HG03139 (cell line): ENCODE measurements at regions not wholly inside any gene's neighbourhood (a gene's known extent, or its start where the extent isn't known, plus 50 kb on each side); places are given as distances from the start of the nearest gene placed in this dataset.

ENCODE experiments used
- ATAC-seq: cut with Tn5 transposase; IDR thresholded peaks from one replicate; pipeline ENCODE4 v1.9.1; 2021; ENCODE audit not compliant: unreplicated experiment

DNA sequence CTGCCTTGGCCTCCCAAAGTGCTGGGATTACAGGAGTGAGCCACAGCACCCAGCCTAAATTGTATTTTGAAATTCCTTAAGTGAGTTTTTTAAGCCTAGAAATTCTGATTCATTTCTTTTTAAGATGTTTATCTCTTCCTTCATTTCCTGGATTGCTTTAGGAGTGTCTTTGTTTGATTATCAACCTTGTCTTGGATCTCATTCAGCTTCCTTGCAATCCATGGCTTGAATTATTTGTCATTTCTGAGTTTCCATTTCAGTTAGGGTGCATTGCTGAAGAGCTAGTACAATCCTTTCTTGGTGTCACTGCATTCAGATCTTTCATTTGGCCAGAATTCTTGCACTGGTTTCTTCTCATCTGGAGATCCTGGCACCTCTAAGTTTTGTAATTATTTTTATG, 606.4 kb upstream of the ZNF804A start:
- ATAC-seq = no peak

DNA sequence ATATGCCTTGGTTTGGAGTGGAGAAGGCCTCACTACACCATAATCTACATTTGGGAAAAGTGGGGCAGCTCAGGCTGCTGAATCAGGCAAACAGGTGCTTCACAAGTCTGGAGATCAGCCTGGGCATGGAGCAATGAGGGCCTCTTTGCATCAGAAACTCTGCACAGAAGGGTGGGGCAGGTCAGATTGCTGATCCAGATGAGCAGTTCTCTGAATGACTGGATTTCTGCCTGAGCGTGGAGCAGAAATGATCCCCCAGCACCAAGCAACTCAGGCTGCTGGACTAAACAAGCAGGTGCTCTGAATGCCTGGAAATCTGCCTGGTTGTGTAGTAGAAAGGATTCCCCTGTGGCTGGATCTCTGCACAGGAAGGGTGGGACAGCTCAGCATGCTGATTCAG, 605.3 kb upstream of the ZNF804A start:
- ATAC-seq = peak; percentile 60

DNA sequence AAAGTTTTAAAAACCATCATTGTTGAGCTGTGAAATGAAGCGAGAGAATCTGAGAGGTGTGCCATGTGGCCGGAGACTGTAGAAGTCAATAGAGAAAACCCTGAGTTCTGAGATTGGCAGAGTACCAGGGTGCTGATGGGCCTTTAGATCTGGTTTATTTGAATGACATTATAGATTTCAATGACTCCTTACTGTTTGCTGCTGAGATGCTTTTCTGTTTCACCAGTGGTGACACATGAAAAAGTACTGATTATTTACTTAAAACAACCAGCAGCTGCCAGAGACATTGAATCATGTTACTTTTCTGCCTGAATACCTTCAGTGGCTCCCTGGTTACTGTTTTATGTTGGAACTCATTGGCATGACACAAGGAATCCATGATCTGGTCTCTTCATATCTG, 602.7 kb upstream of the ZNF804A start:
- no peak for ATAC-seq

DNA sequence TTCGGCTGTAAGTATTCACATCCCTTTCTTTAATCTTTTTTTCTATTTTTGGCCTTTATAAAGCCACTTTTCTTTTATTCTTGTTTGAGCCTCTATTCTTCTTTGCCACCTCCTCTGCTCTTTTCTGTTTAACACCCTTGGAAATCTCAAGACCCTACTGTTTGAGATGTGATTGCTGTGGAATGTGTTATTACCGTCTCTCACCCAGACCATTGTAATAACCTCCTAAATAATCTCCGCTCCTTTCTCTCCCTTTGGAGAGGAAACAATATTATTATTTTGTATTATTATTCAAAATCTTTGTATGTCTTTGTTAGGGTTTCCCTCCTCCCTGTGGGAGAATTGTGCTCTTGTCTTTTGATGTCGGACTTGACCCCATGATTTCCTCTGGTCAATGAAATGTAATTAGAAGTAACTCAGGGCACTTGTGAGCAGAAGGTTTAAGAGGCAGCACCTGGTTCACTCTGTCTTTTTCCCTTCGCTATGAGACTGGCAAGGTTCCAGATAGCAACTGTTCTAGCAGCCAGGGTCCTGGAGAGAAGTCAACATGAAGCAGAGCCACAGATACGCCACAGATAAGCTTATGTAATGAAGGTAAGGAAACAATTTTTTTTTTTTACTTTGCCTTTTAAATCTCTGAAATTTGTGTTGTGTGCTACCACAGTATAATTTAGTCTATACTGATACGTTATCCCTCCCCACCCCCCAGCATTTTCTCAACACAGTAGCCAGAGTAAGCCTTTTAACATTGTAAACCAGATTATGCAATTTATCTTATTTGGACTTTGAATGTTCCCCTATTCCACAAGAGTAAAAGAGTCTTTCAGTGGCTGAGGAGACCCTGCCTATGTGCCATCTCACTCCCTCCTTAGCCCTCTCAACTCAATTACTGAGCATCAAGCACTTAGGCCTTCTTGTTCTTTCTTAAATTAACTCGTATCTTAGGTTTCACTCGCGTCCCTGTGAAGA, 601.2 kb upstream of the ZNF804A start:
- ATAC-seq = no peak

DNA sequence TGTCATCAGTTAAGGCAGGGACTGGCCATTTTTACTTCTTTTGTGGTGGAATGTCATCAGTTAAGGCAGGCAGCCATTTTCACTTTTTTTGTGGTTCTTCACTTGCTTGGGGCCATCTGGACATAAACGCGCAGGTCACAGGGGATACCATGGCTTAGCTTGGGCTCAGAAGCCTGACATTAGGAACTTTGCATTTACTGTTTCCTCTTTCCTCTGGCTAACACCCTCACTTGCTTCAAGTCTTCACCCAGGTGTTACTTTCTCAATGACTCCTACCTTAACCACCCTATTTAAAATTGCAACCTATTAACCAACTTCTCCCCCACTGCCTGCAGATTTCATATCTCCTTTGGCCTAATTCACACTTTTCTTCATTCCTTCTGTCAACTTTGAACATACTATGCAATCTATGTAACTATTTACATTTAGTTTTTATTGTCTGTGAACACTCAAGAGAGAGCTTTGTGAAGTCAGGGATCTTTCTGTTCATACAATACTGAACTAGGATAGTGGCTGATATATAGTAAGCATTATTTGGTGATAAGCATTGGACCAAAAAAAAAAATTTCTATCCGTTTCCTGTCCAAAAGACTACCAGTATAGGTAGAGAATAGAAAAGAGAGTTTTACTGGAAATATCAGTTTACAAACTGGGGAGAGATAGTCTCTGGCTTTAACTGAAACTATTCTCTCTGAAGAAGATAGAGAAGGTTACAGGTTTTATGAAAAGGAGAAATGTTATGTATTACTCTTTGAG, 600.1 kb upstream of the ZNF804A start:
- ATAC-seq = peak; percentile 93

DNA sequence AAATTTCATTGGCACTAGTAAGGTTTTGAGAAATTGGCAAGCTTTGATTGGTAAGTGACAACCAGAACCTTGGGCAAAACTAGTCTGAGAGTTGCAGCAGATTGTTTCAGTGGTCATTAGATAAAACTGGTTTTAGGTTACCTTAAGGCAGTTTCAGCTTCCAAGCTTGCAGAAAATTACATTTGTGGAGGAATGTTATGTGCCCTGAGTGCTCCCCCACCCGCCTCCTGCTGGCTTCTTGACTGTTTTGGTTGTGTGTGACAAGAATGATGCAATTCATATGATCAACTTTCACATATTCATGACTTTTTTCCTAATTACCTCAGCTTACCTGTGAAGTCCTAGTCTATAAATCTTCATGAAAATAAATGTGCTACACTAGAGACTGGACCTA, 599.5 kb upstream of the ZNF804A start:
- ATAC-seq = peak; percentile 26

DNA sequence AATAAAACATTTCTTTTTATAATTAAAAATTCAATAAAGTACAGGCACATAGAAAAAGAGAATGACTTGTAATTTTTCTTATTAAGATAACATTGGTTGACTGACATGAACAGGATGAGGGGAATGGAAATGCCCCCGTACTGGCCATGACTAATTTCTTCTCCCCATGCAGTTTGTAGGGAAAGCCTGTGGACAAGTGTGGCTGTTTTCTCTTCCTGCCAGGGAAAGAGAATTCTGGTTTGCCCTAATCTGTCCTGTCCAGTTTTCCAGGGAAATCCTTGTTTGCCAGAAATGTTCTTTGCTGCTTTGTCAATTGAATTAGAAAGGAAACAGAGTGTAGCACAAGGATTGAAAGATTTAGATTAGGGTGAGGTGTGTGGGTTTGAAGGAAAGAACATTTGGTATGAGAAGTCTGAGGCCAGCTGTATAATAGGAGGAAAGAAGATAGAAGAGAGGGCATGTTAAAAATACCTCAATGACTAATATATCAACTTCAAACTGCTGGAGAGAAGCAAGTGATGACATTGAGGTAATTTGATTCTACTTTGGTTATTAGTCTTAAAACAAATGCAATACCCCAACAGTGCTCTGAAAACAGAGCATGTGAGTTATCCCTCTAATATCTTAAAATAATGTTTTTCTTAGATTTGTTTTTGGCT, 593.9 kb upstream of the ZNF804A start:
- ATAC-seq = peak; percentile 87

DNA sequence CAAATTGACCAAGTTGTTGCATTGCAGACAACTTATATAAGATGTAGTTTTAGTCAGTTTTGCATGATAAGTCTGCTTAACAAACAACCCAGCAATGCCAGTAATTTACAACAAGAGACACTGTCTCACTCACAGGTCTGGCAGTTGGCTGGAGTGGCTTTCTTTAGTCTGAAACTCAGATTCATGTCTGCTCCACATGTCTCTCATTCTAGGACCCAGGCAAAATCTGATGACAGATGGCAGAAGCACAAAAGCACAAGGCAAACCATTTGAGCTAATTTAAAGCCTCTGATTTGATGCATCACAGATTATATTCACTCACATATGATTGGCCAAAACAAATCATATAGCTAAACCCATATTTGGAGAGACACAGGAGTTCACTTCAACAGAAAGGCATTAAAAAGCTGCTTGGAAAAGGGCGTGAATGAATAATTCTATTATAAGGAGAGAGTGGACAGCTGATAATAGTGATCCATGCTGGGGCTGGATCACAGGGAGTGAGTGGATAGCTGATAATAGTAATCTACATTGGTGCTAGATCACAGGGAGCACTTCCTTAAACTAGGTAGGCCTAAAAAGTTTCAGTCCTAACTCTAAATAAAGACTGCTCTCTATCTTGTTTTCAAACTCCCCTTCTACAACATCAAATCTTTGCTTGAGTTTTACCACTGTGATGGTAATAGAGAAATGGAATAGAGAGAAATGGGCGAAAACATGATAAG, 593.2 kb upstream of the ZNF804A start:
- ATAC-seq = peak; percentile 44

DNA sequence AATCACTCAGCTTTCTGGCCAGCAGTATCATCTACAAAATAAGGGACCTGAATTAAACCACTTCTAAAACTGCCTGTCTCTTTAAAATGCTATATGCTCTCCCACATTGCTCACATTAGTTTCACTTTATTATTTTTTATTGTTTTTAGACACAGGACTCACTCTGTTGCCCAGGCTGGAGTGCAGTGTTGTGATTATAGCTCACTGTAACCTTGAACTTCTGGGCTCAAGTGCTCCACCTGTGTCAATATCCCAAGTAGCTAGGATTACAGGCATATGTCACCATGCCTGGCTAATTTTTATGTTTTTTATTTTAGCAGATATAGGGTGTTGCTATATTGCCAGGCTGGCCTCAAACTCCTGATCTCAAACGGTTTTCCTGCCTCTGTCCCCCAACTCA, 591.3 kb upstream of the ZNF804A start:
- ATAC-seq = no peak

DNA sequence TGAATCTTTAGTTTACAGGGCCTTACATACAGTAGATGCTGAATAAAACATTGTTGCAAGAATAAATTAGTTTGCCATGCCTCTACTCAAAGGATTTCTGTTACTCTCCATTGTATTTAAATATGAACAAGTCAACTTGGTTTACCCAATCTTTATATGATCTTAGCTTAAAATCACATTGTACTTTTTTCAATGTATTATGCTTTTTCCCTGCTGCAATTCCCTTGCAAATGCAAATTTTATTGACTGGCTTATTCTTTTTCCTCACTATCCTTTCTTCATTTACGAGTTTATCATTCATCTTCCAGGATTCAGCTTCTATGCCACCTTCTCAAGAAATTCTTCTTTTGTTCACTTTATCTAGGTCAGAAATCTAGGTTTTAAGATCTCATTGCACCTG, 571.4 kb upstream of the ZNF804A start:
- ATAC-seq = no peak

DNA sequence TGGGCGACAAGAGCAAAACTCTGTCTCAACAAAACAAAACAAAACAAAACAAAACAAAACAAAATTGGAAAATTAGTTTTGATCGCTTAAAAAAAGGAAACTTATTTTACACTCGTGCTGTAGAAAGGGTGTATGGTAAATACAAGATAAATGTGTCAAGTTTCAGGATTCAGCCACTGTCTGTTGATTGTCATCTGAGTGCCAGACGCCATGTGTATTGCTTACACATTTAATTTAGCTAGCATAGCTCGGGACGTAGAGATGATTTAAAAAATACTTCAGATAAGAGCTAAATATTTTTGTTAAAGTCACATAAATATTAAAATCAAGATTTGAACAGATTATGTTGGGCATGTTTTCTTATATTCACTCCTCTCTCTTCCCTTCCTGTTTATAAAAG, 568.1 kb upstream of the ZNF804A start:
- ATAC-seq = no peak

DNA sequence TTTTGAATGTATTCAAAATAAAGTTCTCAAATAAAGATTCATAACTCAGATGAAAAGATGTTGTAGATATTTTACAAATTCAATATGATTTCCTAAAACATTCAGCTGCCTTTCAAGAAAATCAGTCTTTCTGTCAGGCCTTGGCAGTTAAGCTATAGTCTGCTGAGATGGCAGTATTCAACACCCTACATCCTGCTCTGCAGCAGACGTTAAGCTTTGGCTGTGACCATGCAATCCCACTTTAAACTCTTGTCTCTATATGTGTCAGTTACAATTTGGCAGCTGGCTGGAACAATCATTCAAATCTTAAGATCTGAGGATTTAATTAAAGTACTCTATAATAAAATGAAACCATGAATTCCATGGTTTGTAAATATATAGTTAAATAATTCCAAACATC, 567.3 kb upstream of the ZNF804A start:
- no peak for ATAC-seq

DNA sequence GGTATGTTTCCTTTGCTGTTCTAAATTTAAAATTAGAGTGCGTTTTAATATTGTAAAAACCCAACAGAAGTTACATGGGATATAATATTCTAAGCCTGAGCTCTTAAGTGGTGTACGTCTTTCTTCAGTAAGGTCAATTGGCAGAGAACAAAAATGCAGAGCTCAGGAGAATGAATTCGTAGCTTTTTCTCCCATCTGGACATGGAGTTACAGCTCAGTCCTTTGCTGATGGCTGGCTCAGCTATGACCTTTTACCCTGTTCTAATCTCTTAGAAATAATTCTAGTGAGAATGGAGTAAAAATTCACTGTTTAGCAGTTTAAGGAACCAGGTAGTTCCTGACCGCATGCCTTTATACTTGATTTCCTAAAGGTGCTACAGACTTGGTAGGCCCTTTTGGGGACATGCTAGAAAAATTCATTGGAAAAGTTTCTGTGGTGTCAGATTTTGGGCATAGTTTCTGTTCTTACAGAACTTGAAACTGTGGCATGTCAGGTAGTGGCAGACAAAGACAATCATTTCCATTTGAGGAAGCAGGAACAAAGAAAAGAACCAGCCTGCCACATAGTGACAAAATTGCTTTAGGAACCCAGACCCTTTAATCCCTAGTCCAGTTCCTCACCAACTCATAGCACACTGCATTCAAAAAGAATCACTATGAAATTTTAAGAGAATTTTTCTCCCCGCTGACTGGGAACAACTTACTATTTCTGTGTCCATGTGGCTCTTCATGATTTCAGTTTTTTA, 566.8 kb upstream of the ZNF804A start:
- ATAC-seq = no peak

DNA sequence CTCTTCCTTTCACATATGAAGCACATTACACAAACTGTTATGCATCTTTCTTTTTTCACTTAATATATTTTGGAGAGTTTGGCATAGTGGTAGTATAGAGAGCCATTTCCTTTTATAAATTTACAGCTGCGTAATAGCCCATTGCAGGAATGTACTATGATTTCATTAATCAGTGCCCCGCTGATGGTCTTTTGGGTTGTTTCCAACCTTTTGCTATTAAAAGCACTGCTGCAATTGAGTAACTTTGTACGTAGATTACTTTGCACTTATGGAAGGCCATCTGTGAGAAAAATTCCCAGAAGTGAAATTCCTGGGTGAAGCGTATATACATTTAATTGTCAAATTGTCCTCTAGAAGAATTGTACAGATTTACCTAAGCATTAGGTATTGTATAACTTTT, 565.3 kb upstream of the ZNF804A start:
- ATAC-seq = no peak

DNA sequence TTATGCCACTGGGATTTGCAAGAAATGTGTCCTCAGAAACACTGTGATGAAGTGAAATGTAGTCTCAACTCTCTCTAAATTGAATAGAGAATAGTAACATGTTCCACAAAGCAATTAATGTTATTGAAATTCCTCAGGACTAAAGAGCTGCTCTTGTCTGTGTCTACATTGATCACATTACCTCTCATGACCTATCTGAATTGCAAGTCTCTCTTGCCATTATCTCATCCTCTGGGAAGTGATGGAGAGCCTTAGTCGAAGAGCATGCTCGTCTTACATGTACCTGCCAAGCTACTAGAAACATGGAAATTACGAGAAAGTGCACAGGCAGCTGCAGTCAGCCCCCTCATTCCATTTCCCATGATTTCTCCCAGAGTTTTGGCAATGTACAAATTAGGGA, 561.1 kb upstream of the ZNF804A start:
- no peak for ATAC-seq

DNA sequence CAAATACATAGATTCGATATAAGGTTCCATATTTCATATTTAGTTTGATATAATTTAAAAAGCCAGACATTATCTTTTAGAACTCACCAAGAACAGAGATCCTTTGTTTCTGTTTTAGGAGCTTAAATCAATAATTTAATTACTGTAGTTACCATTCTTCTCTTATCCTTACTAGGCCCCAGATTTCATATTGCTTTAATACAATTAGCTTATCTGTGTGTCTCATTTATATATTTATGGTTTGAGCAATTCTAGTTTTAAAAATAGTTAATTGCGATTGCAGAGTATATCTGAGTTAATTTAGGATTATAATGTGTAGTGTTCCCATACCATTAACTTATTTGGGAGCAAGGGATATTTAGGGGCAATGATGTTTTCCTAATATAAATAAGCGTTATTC, 558.8 kb upstream of the ZNF804A start:
- no peak for ATAC-seq

DNA sequence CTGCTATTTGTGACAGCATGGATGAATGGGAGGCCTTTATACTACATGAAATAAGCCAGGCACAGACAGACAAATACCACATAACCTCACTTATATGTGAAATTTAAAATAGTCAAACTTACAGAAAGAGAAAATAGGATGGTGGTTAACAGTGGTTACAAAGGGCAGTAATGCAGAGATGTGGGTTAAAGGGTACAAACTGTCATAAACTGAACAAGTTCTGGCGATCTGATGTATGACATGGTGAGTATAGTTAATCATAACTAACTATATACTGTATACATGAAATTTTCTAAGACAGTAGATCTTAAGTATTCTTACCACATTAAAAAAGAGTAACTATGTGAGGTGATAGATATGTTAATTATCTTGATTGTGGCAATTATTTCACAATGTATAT, 558.1 kb upstream of the ZNF804A start:
- ATAC-seq = no peak

DNA sequence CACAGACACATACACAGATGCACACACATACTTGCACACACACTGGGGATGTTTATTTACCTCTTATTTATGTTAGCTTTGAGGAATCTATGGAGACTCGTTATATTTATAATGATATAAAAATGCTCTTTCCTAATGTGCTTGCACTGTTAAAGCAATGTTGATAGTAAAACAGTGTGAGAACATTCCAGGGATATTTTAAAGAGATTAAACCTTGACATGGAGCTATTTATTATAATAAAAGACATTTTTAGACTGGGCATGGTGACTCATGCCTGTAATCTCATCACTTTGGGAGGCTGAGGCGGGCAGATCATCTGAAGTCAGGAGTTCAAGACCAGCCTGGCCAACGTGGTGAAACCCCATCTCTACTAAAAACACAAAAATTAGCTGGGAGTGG, 557.3 kb upstream of the ZNF804A start:
- no peak for ATAC-seq

DNA sequence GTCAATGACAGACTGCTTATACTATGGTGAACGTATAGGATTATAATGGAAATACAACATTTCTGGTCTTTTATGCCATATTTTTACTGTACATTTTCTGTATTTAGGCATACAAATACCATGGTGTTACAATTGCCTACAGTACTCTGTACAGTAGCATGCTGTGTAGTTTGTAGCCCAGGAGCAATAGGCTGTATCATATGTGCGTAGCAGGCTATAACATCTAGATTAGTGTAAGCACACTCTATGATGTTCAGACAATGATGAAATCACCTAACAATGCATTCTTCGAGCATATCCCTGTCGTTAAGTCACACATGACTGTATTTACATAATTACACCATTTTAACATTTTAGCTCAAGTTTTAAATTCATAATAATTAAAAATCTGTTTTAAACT, 556.6 kb upstream of the ZNF804A start:
- no peak for ATAC-seq

DNA sequence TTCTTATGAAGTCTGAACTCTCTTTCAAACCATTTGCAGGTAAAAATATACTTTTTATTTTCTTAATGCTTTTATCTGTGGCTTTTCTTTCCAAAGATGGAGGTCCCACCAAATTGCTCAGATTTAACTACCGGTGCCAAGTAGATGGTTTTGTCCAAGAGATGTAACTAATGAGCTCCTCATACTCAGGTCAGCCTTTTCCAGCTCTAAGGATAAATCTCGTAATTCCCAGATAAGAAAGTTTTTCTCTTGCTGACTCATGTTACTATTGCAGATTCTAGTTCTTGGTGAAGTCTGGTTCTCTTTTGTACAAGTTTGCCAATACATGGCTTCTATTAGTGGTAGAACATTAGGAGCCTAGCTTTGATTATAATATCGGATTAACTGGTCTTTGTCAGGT, 550.8 kb upstream of the ZNF804A start:
- ATAC-seq = no peak
